ENCODE measurements at regions not wholly inside any gene's neighbourhood (a gene's known extent, or its start where the extent isn't known, plus 50 kb on each side); places are given as distances from the start of the nearest gene placed in this dataset.

DNA sequence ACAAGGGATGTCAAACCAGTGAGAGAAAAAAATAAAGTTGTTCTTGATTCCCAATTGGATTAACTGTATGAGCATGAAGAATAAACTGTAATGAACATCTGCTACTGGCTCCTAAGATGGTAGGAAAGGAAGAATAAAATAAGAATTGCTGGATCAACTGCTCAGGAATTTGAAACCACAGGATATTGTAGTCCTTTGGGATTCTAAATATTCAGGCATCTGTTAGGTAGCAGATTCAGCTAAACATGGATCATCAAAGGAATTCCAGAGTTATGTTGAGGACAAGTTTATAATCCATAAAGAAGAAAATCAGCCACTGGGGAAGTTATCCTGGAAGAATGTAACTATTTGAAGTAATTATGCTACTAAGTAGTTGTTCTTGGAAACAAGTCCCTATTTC lies 65.8 kb downstream of the ISL1 start:
- Mint-ChIP-seq H3K4me3 (no peak overlapping the region), H3K27ac (no peak overlapping the region), H3K4me1 (no peaks in the 10 kb centered on the region), H3K36me3 (no peaks in the 10 kb centered on the region), H3K9me3 (no peaks in the 10 kb centered on the region), H3K27me3 (ENCODE audit: insufficient read depth, low read depth) (no peaks in the 10 kb centered on the region)
- no peak overlapping the region for H3K4me2 ChIP-seq
- H3K4me1 ChIP-seq, result no peaks in the 10 kb centered on the region
- H3K36me3 ChIP-seq, result no peaks in the 10 kb centered on the region
- H3K27ac ChIP-seq, result no peak overlapping the region
- no peaks in the 10 kb centered on the region for H3K9me3 ChIP-seq (ENCODE audit: low read depth)
- H3F3A ChIP-seq (ENCODE audit: low read depth), result no peaks in the 10 kb centered on the region
- no peak overlapping the region for H3K4me3 ChIP-seq
- no peak for DNase-seq (ENCODE audit: low spot score)
- H3K9ac ChIP-seq, result no peak overlapping the region
- TF ChIP-seq CTCF (IDR thresholded peaks at IDR 0.05) (no peak), EZH2 (IDR thresholded peaks at IDR 0.05) (no peak), EZH2phosphoT487 (IDR thresholded peaks at IDR 0.05) (no peak)
- H2AFZ ChIP-seq (replicated peaks), result no peak overlapping the region
- H3K27me3 ChIP-seq, result no peaks in the 10 kb centered on the region
- no peaks in the 10 kb centered on the region for H4K20me1 ChIP-seq (ENCODE audit: low read depth)
- no peaks in the 10 kb centered on the region for H3K79me2 ChIP-seq (ENCODE audit: low read depth)

DNA sequence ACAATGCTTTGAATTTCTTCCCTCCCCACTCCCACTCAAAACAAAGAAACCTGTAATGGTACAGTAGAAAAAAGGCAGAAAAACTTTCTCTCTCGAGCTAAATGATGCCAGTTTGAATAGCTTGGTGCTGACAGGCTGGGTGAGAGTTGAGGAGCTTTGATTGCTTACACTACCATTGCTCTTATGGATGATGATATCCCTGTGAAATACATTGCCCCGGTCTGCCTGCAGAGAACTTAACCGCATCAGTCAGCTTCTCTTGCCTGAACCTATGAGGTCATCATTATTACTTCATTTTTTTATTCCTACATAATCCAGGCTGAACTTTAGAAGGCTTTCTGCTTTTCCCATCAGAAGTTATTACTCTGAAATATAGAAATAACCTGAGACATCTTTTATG lies 69.3 kb downstream of the ISL1 start:
- H3K27me3 ChIP-seq, result no peaks in the 10 kb centered on the region
- no peaks in the 10 kb centered on the region for H3K36me3 ChIP-seq
- H3K36me3 Mint-ChIP-seq, result no peaks in the 10 kb centered on the region
- peaks cover 10% of the 10 kb centered on the region for H3K4me1 Mint-ChIP-seq
- H3K9me3 Mint-ChIP-seq, result no peaks in the 10 kb centered on the region
- no peaks in the 10 kb centered on the region for H3K27me3 Mint-ChIP-seq (ENCODE audit: insufficient read depth, low read depth)
- TF ChIP-seq EZH2phosphoT487 (IDR thresholded peaks at IDR 0.05), result no peak
- no peak for TF ChIP-seq EZH2 (IDR thresholded peaks at IDR 0.05)
- H4K20me1 ChIP-seq (ENCODE audit: low read depth), result no peaks in the 10 kb centered on the region
- no peak overlapping the region for H3K4me3 Mint-ChIP-seq
- no peaks in the 10 kb centered on the region for H3F3A ChIP-seq (ENCODE audit: low read depth)
- no peak overlapping the region for H3K27ac Mint-ChIP-seq
- no peaks in the 10 kb centered on the region for H3K79me2 ChIP-seq (ENCODE audit: low read depth)
- DNase-seq (ENCODE audit: low spot score), result no peak
- H3K9me3 ChIP-seq (ENCODE audit: low read depth), result no peaks in the 10 kb centered on the region
- no peak overlapping the region for H2AFZ ChIP-seq (replicated peaks)
- H3K27ac ChIP-seq, result no peak overlapping the region
- H3K4me1 ChIP-seq, result no peaks in the 10 kb centered on the region
- H3K4me3 ChIP-seq, result no peak overlapping the region
- no peak overlapping the region for H3K4me2 ChIP-seq
- H3K9ac ChIP-seq, result no peak overlapping the region

DNA sequence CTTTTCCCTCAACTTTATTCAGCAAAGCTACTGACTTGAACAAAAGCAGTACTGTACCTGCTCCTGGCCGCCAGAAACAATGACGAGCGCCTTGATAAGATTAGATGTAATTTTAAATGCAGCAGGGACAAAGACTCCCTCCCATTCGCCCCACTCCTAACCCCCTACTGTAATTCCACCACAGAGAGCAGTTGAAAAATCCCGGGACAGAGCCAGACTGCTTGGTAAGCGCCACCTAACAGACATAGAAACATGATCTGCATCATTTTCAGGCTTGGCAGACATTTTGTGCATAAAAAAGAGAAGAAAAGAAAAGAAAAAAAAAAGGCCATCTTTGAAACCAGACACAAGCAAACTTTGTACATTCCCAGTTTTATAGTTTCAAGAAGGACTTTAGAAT lies 81.9 kb downstream of the ISL1 start:
- Histone ChIP-seq H4K20me1 (ENCODE audit: low read depth) (no peaks in the 10 kb centered on the region), H3K9me3 (ENCODE audit: low read depth) (no peaks in the 10 kb centered on the region), H3K9ac (no peak overlapping the region), H3K4me1 (peaks cover 9% of the 10 kb centered on the region), H3K4me2 (peak overlapping the region; percentile 40), H3F3A (ENCODE audit: low read depth) (no peaks in the 10 kb centered on the region), H3K4me3 (peak overlapping the region; percentile 9), H3K27ac (no peak overlapping the region), H3K79me2 (ENCODE audit: low read depth) (no peaks in the 10 kb centered on the region), H2AFZ (replicated peaks) (peak overlapping the region; percentile 56), H3K36me3 (no peaks in the 10 kb centered on the region), H3K27me3 (no peaks in the 10 kb centered on the region)
- Mint-ChIP-seq H3K4me1 (peaks cover 19% of the 10 kb centered on the region), H3K27ac (no peak overlapping the region), H3K9me3 (no peaks in the 10 kb centered on the region), H3K36me3 (no peaks in the 10 kb centered on the region), H3K4me3 (peak overlapping the region; percentile 23), H3K27me3 (ENCODE audit: insufficient read depth, low read depth) (peaks cover 3% of the 10 kb centered on the region)
- TF ChIP-seq EZH2 (IDR thresholded peaks at IDR 0.05) (no peak), CTCF (IDR thresholded peaks at IDR 0.05) (no peak), EZH2phosphoT487 (IDR thresholded peaks at IDR 0.05) (no peak)
- DNase-seq (ENCODE audit: low spot score), result peak; percentile 50

GRCh38 chr5:51466214-51466613 lies 83.0 kb downstream of the ISL1 start:
- H4K20me1 ChIP-seq (ENCODE audit: low read depth), result no peaks in the 10 kb centered on the region
- Mint-ChIP-seq H3K27me3 (ENCODE audit: insufficient read depth, low read depth) (peaks cover 3% of the 10 kb centered on the region), H3K4me1 (peaks cover 19% of the 10 kb centered on the region), H3K9me3 (no peaks in the 10 kb centered on the region), H3K27ac (no peak overlapping the region), H3K36me3 (no peaks in the 10 kb centered on the region), H3K4me3 (no peak overlapping the region)
- H3K79me2 ChIP-seq (ENCODE audit: low read depth), result no peaks in the 10 kb centered on the region
- H3K4me2 ChIP-seq, result no peak overlapping the region
- H3K9ac ChIP-seq, result no peak overlapping the region
- H3K9me3 ChIP-seq (ENCODE audit: low read depth), result no peaks in the 10 kb centered on the region
- no peaks in the 10 kb centered on the region for H3K36me3 ChIP-seq
- no peak overlapping the region for H3K4me3 ChIP-seq
- H3K27ac ChIP-seq, result no peak overlapping the region
- TF ChIP-seq EZH2 (IDR thresholded peaks at IDR 0.05), result no peak
- TF ChIP-seq EZH2phosphoT487 (IDR thresholded peaks at IDR 0.05), result no peak
- no peak for TF ChIP-seq CTCF (IDR thresholded peaks at IDR 0.05)
- no peak for DNase-seq (ENCODE audit: low spot score)
- H2AFZ ChIP-seq (replicated peaks), result no peak overlapping the region
- H3K4me1 ChIP-seq, result peaks cover 9% of the 10 kb centered on the region
- H3F3A ChIP-seq (ENCODE audit: low read depth), result no peaks in the 10 kb centered on the region
- no peaks in the 10 kb centered on the region for H3K27me3 ChIP-seq
